C4-2B (cell line): ENCODE measurements at regions not wholly inside any gene's neighbourhood (a gene's known extent, or its start where the extent isn't known, plus 50 kb on each side); places are given as distances from the start of the nearest gene placed in this dataset.

Experiments used
- ZFX ChIP-seq: fragments of 450-650 bp; IDR thresholded peaks from 2 replicates; pipeline ENCODE4 v1.6.1; 2017
- TF ChIP-seq, protein P1 (sequence below): fragments of 450-650 bp; conservative IDR thresholded peaks from 2 replicates; pipeline ENCODE4 v1.5.1; 2017; ENCODE audit warnings: mild to moderate bottlenecking

DNA sequence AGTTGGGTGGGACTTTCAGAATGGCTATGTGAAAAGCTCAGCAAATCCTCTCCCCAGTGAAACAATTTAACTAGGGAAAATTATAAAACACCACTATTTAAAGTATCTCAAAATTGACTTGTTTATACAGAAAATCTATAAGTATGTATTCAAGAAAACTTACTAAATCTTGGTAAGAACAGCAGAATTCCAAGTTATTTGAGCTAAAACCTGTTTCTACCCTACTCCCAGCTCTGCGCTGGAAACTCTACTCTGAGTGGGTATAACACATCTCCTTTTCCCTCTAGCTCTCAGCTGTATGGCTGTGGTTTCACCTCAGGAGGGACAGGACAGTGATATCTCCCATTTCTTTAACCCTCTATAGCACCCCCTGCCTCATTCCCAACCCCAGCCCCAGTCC is 295.2 kb upstream of the POGK start:
- TF ChIP-seq, protein P1, sequence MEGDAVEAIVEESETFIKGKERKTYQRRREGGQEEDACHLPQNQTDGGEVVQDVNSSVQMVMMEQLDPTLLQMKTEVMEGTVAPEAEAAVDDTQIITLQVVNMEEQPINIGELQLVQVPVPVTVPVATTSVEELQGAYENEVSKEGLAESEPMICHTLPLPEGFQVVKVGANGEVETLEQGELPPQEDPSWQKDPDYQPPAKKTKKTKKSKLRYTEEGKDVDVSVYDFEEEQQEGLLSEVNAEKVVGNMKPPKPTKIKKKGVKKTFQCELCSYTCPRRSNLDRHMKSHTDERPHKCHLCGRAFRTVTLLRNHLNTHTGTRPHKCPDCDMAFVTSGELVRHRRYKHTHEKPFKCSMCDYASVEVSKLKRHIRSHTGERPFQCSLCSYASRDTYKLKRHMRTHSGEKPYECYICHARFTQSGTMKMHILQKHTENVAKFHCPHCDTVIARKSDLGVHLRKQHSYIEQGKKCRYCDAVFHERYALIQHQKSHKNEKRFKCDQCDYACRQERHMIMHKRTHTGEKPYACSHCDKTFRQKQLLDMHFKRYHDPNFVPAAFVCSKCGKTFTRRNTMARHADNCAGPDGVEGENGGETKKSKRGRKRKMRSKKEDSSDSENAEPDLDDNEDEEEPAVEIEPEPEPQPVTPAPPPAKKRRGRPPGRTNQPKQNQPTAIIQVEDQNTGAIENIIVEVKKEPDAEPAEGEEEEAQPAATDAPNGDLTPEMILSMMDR: no peak
- TF ChIP-seq ZFX: no peak
